Cardiac fibroblast (primary cell): ENCODE measurements at regions not wholly inside any gene's neighbourhood (a gene's known extent, or its start where the extent isn't known, plus 50 kb on each side); places are given as distances from the start of the nearest gene placed in this dataset.

Experiments
- DNase-seq, 2 donors: peaks; one replicate each; pipeline versions ENCODE4 v3.0.0 to v3.0.0-alpha.2; 2010; ENCODE audit warnings: low read depth in 2 of 2
- H3K4me3 ChIP-seq, 2 donors: replicated peaks in 1 of 2; 1 replicate in 1 of 2; 2 replicates in 1 of 2; pipeline ENCODE4 v1.5.1; 2011; ENCODE audit warnings: low read depth in 2 of 2, low read length in 2 of 2, mild to moderate bottlenecking in 2 of 2, moderate library complexity in 1 of 2
- CTCF ChIP-seq: IDR thresholded peaks from one replicate; pipeline ENCODE4 v1.5.1; 2011; ENCODE audit warnings: low read depth, mild to moderate bottlenecking, low read length, inconsistent platforms

GRCh38 chr5:112687306-112687705 is 50.4 kb upstream of the APC start:
- DNase-seq: no peak
- no peak overlapping the region for H3K4me3 ChIP-seq
- no peak for TF ChIP-seq CTCF
